SJSA1 (cell line): ENCODE measurements at regions not wholly inside any gene's neighbourhood (a gene's known extent, or its start where the extent isn't known, plus 50 kb on each side); places are given as distances from the start of the nearest gene placed in this dataset.
"Not testable (repeated sequence)": the region's sequence is repeated elsewhere in the genome, so short reads cannot be mapped to it uniquely, and the experiment has no call there.

ENCODE experiments used
- DNase-seq, 2 experiments: peaks; one replicate each; pipeline ENCODE4 v3.0.0-alpha.2; 2015 to 2020; ENCODE audit warnings: low spot score in 2 of 2, low read depth in 1 of 2
- H3K27ac ChIP-seq: fragments of 250-450 bp; sonication (Bioruptor Pico); 2 replicates; pipeline ENCODE4 v1.5.1; 2020; ENCODE audit warnings: mild to moderate bottlenecking, moderate library complexity
- H3K27me3 ChIP-seq: fragments of 250-450 bp; sonication (Bioruptor Pico); replicated peaks from 2 replicates; pipeline ENCODE4 v1.5.1; 2020; ENCODE audit warnings: mild to moderate bottlenecking, moderate library complexity
- H3K36me3 ChIP-seq: fragments of 250-450 bp; sonication (Bioruptor Pico); 2 replicates; pipeline ENCODE4 v1.5.1; 2020; ENCODE audit warnings: mild to moderate bottlenecking
- H3K4me1 ChIP-seq: fragments of 250-450 bp; sonication (Bioruptor Pico); replicated peaks from 2 replicates; pipeline ENCODE4 v1.6.1; 2021; ENCODE audit warnings: mild to moderate bottlenecking
- H3K4me3 ChIP-seq: fragments of 250-450 bp; sonication (Bioruptor Pico); 2 replicates; pipeline ENCODE4 v1.5.1; 2020; ENCODE audit warnings: mild to moderate bottlenecking
- H3K9me3 ChIP-seq: fragments of 250-450 bp; sonication (Bioruptor Pico); replicated peaks from 2 replicates; pipeline ENCODE4 v1.5.1; 2020; ENCODE audit warnings: mild to moderate bottlenecking

GRCh38 chr2:140108706-140109475, 1328.7 kb upstream of the NXPH2 start:
- Histone ChIP-seq H3K4me3 (no peak overlapping the region), H3K36me3 (no peaks in the 10 kb centered on the region), H3K4me1 (no peaks in the 10 kb centered on the region), H3K27ac (no peak overlapping the region), H3K9me3 (0 out of 2 replicates have a peak, but pooled peaks cover 2% of the 10 kb centered on the region), H3K27me3 (no peaks in the 10 kb centered on the region)
- DNase-seq, result no peak

DNA sequence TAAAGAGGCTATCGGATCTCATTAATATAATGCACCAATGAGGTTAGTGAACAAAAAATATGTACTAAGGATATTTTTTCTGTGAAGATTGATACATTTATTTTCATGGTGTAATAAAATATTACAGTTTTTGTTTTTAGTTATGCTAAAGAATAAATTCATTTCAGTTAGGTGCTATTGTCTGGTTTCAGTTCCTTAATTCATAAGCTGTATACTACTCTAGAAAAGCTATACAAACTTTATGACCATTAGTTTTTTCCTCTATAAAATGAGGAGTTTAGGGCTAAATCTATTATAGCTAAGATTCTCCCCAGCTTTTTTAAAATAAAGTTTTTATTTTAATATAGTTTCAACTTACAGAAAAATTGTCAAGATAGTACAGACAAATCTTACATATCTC, 1311.7 kb upstream of the NXPH2 start:
- H3K4me1 ChIP-seq, result no peaks in the 10 kb centered on the region
- DNase-seq, result no peak
- H3K4me3 ChIP-seq, result no peak overlapping the region
- no peaks in the 10 kb centered on the region for H3K27me3 ChIP-seq
- no peaks in the 10 kb centered on the region for H3K9me3 ChIP-seq
- no peaks in the 10 kb centered on the region for H3K36me3 ChIP-seq
- no peak overlapping the region for H3K27ac ChIP-seq

- DNase-seq, result no peak
- Histone ChIP-seq H3K27ac (no peak overlapping the region), H3K9me3 (no peaks in the 10 kb centered on the region)
These were observed 1306.8 kb upstream of the NXPH2 start for GRCh38 chr2:140086964-140087363.

DNA sequence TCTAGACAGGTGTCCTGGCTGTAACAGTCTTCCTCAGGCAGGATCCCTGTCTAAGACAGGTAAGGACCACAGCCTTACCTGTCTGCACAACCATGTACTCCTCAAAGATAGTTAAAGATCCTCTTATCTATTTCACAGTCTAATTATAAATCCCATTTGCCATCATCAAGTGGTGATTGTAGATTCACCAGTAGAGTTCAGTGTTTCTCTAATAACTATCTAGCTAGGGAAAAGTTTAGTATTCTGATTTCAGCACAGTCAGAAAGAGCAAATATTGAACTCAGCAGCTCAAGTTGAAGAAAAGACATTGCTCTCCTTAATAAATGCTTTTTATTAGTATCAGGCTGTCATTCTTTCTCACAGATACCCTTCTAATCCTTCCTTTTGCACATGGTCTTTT, 1305.5 kb upstream of the NXPH2 start:
- Histone ChIP-seq H3K4me1 (no peaks in the 10 kb centered on the region), H3K27me3 (no peaks in the 10 kb centered on the region), H3K36me3 (no peaks in the 10 kb centered on the region), H3K9me3 (no peaks in the 10 kb centered on the region), H3K27ac (no peak overlapping the region), H3K4me3 (no peak overlapping the region)
- no peak for DNase-seq

More at GRCh38 chr2:140086964-140087363, 1306.8 kb upstream of the NXPH2 start:
- no peaks in the 10 kb centered on the region for H3K36me3 ChIP-seq
- H3K4me3 ChIP-seq, result no peak overlapping the region
- no peaks in the 10 kb centered on the region for H3K4me1 ChIP-seq
- no peaks in the 10 kb centered on the region for H3K27me3 ChIP-seq

GRCh38 chr2:140079038-140079437, 1298.8 kb upstream of the NXPH2 start:
- no peak overlapping the region for H3K27ac ChIP-seq
- H3K27me3 ChIP-seq, result no peaks in the 10 kb centered on the region
- no peaks in the 10 kb centered on the region for H3K9me3 ChIP-seq
- no peaks in the 10 kb centered on the region for H3K36me3 ChIP-seq
- H3K4me1 ChIP-seq, result no peaks in the 10 kb centered on the region
- H3K4me3 ChIP-seq, result no peak overlapping the region
- DNase-seq, result no peak

DNA sequence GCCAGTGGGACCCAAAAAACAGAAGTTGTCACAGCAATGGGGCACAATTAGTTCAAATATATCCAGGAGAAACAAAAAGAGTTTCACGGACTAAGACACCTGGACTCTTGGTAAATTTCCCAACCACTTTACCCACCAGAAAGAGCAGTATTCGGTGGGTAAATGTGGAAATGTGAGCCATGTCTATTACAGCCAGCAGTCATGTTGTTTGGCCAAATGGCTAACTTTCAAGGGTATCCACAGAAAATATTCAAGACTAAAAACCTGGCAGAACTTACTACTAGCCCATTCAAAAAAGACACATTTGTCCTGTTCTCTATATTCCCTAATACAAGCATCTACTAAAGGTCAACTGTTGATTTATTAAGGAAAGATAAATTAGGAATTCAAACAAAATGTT, 1296.0 kb upstream of the NXPH2 start:
- Histone ChIP-seq H3K27me3 (no peaks in the 10 kb centered on the region), H3K36me3 (no peaks in the 10 kb centered on the region), H3K4me1 (no peaks in the 10 kb centered on the region), H3K27ac (no peak overlapping the region), H3K4me3 (no peak overlapping the region), H3K9me3 (no peaks in the 10 kb centered on the region)
- no peak for DNase-seq

DNA sequence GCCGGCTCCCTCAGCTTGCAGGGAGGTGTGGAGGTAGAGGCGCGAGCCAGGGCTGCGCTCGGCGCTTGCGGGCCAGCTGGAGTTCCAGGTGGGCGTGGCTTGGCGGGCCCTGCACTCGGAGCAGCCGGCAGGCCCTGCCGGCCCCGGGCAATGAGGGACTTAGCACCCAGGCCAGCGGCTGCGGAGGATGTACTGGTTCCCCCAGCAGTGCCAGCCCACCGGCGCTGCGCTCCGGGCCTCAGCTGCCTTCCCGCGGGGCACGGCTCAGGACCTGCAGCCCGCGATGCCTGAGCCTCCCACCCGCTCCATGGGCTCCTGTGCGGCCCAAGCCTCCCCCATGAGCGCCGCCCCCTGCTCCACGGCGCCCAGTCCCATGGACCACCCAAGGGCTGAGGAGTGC, 1293.6 kb upstream of the NXPH2 start:
- not testable (repeated sequence) for H3K27ac ChIP-seq, H3K36me3 ChIP-seq, DNase-seq, H3K4me3 ChIP-seq, H3K4me1 ChIP-seq, H3K9me3 ChIP-seq, H3K27me3 ChIP-seq

- H3K27ac ChIP-seq, result no peak overlapping the region
- H3K36me3 ChIP-seq, result no peaks in the 10 kb centered on the region
These were observed 1287.5 kb upstream of the NXPH2 start for GRCh38 chr2:140067661-140068060.

DNA sequence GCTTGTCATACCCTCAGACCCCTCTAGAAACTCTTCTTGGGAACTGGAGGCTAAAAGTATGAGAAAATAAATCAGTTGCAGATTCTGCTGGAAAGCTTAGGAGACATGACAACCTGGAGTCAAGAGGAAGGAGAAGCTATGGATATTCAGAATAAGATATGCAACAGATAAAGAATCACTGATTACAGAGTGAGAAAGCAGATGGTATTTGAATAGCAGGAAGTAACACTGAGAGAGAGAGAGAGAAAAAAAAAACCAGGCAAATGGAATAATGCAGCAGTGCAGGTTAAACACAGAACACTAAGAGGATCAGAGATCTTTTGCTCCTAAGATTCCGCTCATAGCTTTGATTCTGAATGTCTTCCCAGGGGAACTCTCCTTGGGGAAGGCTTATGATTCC, 1284.1 kb upstream of the NXPH2 start:
- Histone ChIP-seq H3K27me3 (no peaks in the 10 kb centered on the region), H3K4me3 (no peak overlapping the region), H3K36me3 (no peaks in the 10 kb centered on the region), H3K27ac (no peak overlapping the region), H3K9me3 (no peaks in the 10 kb centered on the region), H3K4me1 (no peaks in the 10 kb centered on the region)
- no peak for DNase-seq

More at GRCh38 chr2:140067661-140068060, 1287.5 kb upstream of the NXPH2 start:
- Histone ChIP-seq H3K27me3 (no peaks in the 10 kb centered on the region), H3K4me1 (no peaks in the 10 kb centered on the region), H3K9me3 (no peaks in the 10 kb centered on the region), H3K4me3 (no peak overlapping the region)
- no peak for DNase-seq

DNA sequence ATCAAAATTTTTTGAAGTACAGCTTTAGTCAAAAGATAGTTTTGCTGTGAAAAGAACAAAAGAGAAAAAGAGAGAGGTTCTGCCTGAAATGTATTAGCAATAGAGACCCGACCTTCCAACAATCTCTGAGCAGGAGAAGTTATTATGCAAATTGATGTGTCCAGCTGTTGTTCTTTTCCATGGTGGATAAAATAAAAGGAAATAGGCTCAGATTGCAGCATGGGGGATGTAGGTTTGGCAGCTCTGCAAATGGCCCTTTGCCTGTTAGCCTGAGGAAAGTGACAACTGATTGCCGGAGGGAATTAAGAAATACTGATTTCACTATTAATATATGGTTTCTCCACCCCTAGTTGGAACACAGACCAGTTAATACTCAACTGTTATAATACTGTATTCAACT, 1283.2 kb upstream of the NXPH2 start:
- Histone ChIP-seq H3K4me1 (no peaks in the 10 kb centered on the region), H3K9me3 (no peaks in the 10 kb centered on the region), H3K27ac (no peak overlapping the region), H3K36me3 (no peaks in the 10 kb centered on the region), H3K4me3 (no peak overlapping the region), H3K27me3 (no peaks in the 10 kb centered on the region)
- no peak for DNase-seq

DNA sequence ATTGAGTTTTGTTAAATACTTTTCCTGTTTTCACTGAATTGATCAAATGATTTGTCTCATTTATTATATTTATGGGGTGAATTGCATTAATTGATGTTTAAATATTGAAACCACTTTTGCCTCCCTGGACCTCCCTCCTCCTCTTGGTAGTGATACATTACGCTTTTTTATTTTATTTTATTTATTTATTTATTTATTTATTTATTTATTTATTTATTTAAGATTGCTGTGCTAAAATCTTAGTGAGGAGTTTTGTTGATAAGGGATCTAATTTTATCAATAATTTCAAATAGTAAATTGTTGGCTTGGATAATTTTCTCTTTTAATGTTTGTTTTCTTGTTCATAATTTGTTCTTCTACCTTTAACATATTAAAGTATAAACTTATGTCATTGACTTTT, 1281.0 kb upstream of the NXPH2 start:
- Histone ChIP-seq H3K27ac (no peak overlapping the region), H3K9me3 (no peaks in the 10 kb centered on the region), H3K27me3 (no peaks in the 10 kb centered on the region), H3K4me1 (no peaks in the 10 kb centered on the region), H3K4me3 (no peak overlapping the region), H3K36me3 (no peaks in the 10 kb centered on the region)
- no peak for DNase-seq

DNA sequence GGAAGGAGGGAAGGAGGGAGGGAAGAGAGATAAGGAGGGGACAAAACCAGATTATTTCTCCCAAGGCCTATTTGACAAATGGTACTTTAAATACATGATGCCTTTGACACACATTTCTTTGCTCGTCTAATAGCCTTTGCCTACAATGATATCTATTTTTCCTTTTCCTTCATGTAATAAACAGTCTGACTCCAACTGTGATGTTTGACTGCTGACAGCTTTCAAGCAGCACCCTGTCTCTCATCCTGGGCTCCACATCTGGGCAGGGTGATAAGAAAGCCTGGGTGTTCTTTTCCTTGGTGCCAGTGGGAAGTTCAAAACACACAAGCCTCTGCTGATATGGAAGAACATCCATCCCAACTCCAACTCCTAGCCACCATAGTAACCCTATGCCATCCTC, 1277.7 kb upstream of the NXPH2 start:
- no peaks in the 10 kb centered on the region for H3K4me1 ChIP-seq
- H3K36me3 ChIP-seq, result no peaks in the 10 kb centered on the region
- no peaks in the 10 kb centered on the region; the same call in 1 of the 2 replicates for H3K9me3 ChIP-seq
- no peak for DNase-seq
- no peaks in the 10 kb centered on the region for H3K27me3 ChIP-seq
- H3K27ac ChIP-seq, result no peak overlapping the region
- H3K4me3 ChIP-seq, result no peak overlapping the region

- H3K4me1 ChIP-seq, result no peaks in the 10 kb centered on the region
- no peak overlapping the region for H3K4me3 ChIP-seq
- DNase-seq, result no peak
- no peak overlapping the region for H3K27ac ChIP-seq
- no peaks in the 10 kb centered on the region for H3K9me3 ChIP-seq
- H3K36me3 ChIP-seq, result no peaks in the 10 kb centered on the region
- no peaks in the 10 kb centered on the region for H3K27me3 ChIP-seq
These were observed 1261.6 kb upstream of the NXPH2 start for GRCh38 chr2:140041811-140042210.

DNA sequence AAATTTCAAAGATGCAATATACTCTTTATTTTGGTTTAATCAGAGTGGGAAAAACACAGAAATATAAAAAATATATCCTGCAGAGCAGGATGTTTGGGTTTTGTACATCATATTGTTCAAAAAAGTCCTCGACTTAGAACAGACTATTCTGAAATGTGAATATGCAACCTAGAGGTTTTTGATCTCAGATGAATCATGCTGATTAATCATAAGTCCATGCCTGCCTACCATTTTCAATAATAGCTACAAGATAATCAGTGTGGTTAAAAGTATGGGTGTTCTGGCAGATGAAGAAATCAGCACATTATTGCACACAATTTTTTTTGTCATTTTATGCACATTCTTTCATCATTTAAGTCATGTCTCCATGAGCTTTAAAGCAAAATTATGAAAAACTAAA, 1261.0 kb upstream of the NXPH2 start:
- Histone ChIP-seq H3K27ac (no peak overlapping the region), H3K27me3 (no peaks in the 10 kb centered on the region), H3K4me1 (no peaks in the 10 kb centered on the region), H3K36me3 (no peaks in the 10 kb centered on the region), H3K4me3 (no peak overlapping the region), H3K9me3 (no peaks in the 10 kb centered on the region)
- no peak for DNase-seq

- no peaks in the 10 kb centered on the region for H3K4me1 ChIP-seq
- no peaks in the 10 kb centered on the region for H3K36me3 ChIP-seq
- H3K9me3 ChIP-seq, result no peaks in the 10 kb centered on the region; the same call in 1 of the 2 replicates
- no peak for DNase-seq
- H3K4me3 ChIP-seq, result no peak overlapping the region
- no peaks in the 10 kb centered on the region for H3K27me3 ChIP-seq
- no peak overlapping the region for H3K27ac ChIP-seq
These were observed 1253.4 kb upstream of the NXPH2 start for GRCh38 chr2:140033638-140034037.
